T-helper 17 cell (primary cell): ENCODE measurements at regions not wholly inside any gene's neighbourhood (a gene's known extent, or its start where the extent isn't known, plus 50 kb on each side); places are given as distances from the start of the nearest gene placed in this dataset.

ENCODE experiments used
- ATAC-seq: fragments of 150-1000 bp; cut with Tn5 transposase; 2 replicates; pipeline ENCODE4 v1.10.0; 2021; ENCODE audit warnings: mild to moderate bottlenecking, moderate library complexity
- DNase-seq, 3 donors: peaks; one replicate each; pipeline versions ENCODE4 v3.0.0 to v3.0.0-alpha.2; 2020 to 2021
- H3K9me3 ChIP-seq: one replicate; pipeline ENCODE4 v1.7.0; 2013; ENCODE audit warnings: low read length, mild to moderate bottlenecking; ENCODE audit not compliant: control insufficient read depth, poor library complexity, severe bottlenecking
- H3K27ac Mint-ChIP-seq: one replicate; pipeline ENCODE4 v1.8.0; 2022; ENCODE audit warnings: mild to moderate bottlenecking, moderate library complexity, mixed read lengths
- H3K27me3 Mint-ChIP-seq: one replicate; pipeline ENCODE4 v1.8.0; 2022; ENCODE audit warnings: mixed read lengths
- H3K36me3 Mint-ChIP-seq: one replicate; pipeline ENCODE4 v1.8.0; 2022; ENCODE audit warnings: low read depth, mixed read lengths
- H3K4me1 Mint-ChIP-seq: one replicate; pipeline ENCODE4 v1.8.0; 2022; ENCODE audit warnings: mild to moderate bottlenecking, mixed read lengths
- H3K4me3 Mint-ChIP-seq: one replicate; pipeline ENCODE4 v1.8.0; 2022; ENCODE audit warnings: mild to moderate bottlenecking, moderate library complexity, mixed read lengths

DNA sequence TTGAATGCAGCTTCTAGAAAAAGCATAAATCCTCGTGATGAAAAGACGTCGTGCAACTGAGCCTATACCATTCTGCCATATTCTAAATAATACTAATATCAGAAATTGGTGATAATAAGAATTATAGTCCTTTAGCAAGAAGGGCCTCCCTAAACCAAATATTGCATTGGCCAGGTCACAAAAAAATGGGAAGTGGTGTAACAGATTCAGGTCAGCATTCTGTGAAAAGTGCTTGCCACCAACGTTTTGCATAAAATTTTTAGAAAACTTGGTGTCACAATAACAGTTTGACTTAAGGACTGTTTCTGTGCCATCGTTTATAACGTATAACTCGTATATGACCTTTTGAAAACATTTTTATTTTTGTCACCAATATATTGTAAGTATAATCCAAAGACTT lies 603.6 kb downstream of the CPS1 start:
- no peak for DNase-seq
- Mint-ChIP-seq H3K27me3 (no peaks in the 10 kb centered on the region), H3K36me3 (no peaks in the 10 kb centered on the region), H3K4me1 (peaks cover 2% of the 10 kb centered on the region), H3K27ac (no peak overlapping the region), H3K4me3 (no peak overlapping the region)
- ATAC-seq = no peak
- H3K9me3 ChIP-seq = no peaks in the 10 kb centered on the region

DNA sequence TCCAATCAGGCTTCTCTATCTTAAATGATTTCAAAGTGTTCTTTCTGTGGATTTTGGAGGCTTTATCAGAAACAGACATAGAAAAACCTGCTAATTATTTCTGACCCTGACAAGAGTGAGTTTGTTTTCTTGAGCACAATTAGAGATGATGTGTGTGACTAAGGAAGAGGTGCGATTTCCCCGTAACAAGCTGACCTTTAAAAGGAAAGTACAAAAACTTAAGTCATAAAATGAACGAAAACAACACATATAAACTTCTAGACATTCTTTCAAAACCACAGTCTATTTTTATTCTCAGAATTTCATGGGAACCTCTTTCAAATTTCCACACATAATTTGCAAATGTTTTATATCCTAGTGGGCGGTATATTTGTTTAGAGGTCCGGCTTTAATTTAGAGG lies 604.8 kb downstream of the CPS1 start:
- no peaks in the 10 kb centered on the region for H3K9me3 ChIP-seq
- DNase-seq = no peak
- ATAC-seq = no peak
- Mint-ChIP-seq H3K27ac (no peak overlapping the region), H3K27me3 (no peaks in the 10 kb centered on the region), H3K36me3 (no peaks in the 10 kb centered on the region), H3K4me3 (no peak overlapping the region), H3K4me1 (peaks cover 2% of the 10 kb centered on the region)

DNA sequence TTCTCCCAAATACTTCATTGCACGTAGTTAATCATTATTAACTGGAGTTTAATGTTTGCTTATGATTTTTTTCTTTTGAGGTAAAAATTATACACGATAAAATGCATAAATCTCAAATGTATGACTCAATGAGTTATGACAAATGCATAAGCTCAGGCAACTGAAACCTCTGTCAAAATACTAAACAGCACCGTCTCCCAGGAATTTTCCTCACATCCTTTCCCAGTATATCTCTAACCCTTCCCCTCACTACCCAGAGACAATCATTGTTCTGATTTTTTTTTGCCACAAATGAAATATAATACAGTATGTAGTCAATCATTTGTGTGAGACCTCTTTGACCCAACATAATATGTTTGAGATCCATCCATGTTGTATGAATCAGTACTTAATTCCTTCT lies 606.5 kb downstream of the CPS1 start:
- no peak overlapping the region for H3K4me3 Mint-ChIP-seq
- H3K36me3 Mint-ChIP-seq = no peaks in the 10 kb centered on the region
- ATAC-seq (no peak), DNase-seq (no peak)
- no peaks in the 10 kb centered on the region for H3K27me3 Mint-ChIP-seq
- peaks cover 2% of the 10 kb centered on the region for H3K4me1 Mint-ChIP-seq
- H3K27ac Mint-ChIP-seq = no peak overlapping the region
- no peaks in the 10 kb centered on the region for H3K9me3 ChIP-seq

DNA sequence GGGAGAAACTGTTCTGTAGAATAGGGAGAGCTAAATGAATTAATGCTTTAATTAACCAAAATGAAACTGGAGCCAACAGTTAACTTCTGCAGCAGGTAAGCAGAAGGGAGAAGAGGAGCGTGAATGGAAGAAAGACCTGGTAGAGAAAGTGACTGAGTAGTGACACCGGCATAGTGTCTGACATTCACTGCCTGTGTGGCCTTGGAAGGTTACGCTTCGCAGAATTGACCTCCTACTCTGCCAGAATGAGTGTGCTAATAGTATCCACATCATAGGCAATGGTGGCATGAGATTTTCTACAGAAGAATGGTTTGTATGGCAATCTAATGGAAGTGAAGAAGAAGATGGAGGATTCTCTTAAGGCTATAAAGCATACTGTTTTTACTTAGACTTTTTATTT lies 614.4 kb downstream of the CPS1 start:
- no peaks in the 10 kb centered on the region for H3K4me1 Mint-ChIP-seq
- no peaks in the 10 kb centered on the region for H3K36me3 Mint-ChIP-seq
- no peaks in the 10 kb centered on the region for H3K27me3 Mint-ChIP-seq
- H3K4me3 Mint-ChIP-seq = no peak overlapping the region
- DNase-seq = no peak
- no peak overlapping the region for H3K27ac Mint-ChIP-seq
- ATAC-seq = no peak
- no peaks in the 10 kb centered on the region for H3K9me3 ChIP-seq

DNA sequence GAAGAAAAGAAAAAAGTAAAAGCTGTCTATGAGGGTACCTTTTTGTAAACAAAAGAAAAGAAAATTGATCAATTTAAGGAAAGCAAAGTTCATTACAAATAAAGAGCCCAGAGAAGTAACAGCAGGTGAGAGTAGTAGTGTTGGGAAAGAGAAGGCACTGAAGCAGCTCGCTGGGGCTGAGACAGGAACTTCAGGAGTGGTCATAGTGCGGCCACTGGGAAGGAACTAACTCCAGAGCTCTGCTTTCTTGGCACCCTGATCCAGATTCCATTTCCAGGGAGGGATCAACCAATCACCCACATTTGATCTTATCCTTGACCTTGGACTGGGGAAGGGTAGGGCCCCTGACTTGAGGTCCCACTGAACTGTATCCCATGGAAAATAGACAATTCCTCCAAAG lies 617.6 kb downstream of the CPS1 start:
- Mint-ChIP-seq H3K4me1 (no peaks in the 10 kb centered on the region), H3K27ac (no peak overlapping the region), H3K4me3 (no peak overlapping the region), H3K36me3 (no peaks in the 10 kb centered on the region), H3K27me3 (no peaks in the 10 kb centered on the region)
- no peaks in the 10 kb centered on the region for H3K9me3 ChIP-seq
- DNase-seq (no peak), ATAC-seq (no peak)

DNA sequence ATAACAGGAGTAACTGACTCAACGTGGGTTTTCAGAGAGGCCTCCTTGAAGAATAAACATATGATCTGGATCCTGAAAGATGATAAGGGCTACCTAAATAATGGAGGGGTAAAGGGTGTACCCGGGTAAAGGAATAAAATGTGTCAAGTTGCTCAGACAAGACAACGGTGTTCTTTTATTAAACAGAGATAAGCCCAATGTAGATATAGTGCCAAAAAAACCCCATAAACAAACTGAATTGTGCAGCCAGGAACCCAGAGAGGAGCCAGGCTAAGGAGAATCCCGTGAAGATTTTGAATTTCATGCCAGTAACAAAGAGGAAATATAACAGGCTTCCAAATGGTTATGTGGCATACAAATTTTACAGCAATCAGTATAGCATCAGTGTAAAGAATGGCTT lies 618.2 kb downstream of the CPS1 start:
- H3K9me3 ChIP-seq = no peaks in the 10 kb centered on the region
- Mint-ChIP-seq H3K27me3 (no peaks in the 10 kb centered on the region), H3K27ac (no peak overlapping the region), H3K4me1 (no peaks in the 10 kb centered on the region), H3K4me3 (no peak overlapping the region), H3K36me3 (no peaks in the 10 kb centered on the region)
- ATAC-seq (no peak), DNase-seq (no peak)

DNA sequence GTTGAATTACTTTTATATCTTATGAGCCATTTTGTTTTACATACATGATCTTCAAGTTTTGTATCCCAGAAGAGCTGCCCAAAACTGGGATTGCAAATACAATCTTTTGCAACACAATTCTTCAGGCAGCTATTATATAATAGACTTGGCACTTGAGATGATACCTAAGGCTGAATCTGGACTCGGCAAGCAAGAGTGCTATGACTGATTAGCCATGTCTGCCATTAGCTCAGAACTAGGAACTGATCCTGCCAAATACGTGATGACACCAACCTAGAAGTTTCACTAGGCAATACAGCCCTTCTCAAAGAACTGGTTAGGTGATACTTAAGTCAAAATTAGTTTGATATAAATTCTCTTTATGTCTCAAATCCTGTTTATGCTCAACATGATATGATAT lies 619.6 kb downstream of the CPS1 start:
- no peaks in the 10 kb centered on the region for H3K4me1 Mint-ChIP-seq
- no peak overlapping the region for H3K27ac Mint-ChIP-seq
- DNase-seq = no peak
- no peaks in the 10 kb centered on the region for H3K36me3 Mint-ChIP-seq
- ATAC-seq = no peak
- no peak overlapping the region for H3K4me3 Mint-ChIP-seq
- H3K9me3 ChIP-seq = no peaks in the 10 kb centered on the region
- no peaks in the 10 kb centered on the region for H3K27me3 Mint-ChIP-seq

DNA sequence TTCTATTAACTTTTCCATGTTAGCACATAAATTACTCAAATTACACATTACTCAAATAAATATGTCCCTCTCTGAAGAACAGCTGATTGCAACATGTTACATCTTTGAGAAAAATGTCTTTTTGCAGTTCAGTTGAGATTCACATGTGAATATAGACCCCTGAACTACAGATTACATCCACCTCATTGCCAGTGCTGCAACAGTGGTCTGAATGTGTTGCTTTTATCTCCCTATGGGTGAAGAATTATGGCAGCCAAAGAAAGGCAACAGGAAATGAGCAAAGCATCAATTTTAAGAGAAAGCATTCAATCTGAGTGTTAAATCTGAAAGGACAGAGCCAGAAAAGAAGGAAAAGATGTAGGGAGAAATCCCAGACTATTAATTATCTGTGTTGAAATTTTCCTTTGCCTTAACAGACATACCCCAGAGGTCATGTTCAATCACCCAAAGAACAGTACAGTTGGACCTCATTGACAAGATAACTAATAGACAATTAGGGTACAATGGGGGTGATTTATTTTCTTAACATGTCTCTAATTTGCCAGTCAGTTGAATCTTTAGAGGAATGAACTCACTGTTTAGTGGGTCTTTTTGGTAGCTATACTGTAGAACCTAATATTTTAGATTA lies 620.2 kb downstream of the CPS1 start:
- ATAC-seq (no peak), DNase-seq (no peak)
- no peak overlapping the region for H3K4me3 Mint-ChIP-seq
- H3K4me1 Mint-ChIP-seq = no peaks in the 10 kb centered on the region
- H3K27me3 Mint-ChIP-seq = no peaks in the 10 kb centered on the region
- no peaks in the 10 kb centered on the region for H3K36me3 Mint-ChIP-seq
- no peaks in the 10 kb centered on the region for H3K9me3 ChIP-seq
- no peak overlapping the region for H3K27ac Mint-ChIP-seq

DNA sequence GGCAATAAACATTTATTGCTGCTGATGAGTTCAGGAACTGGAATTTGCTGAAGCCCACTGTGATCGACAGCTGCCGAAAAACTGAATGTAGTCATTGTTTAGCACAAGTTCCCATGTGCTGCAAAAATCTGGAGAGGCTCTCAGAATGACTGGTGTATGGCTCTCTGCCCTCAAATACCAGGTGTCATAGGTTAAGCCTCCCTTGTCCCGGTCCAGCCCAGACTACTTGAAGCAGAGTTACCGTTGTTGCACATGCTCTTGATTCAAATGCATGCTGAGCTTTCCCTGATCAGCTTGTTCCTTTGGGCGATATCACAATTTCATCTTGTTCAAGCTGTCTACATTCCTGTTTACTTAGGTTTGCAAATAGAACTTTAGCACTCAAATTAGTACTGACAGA lies 625.2 kb downstream of the CPS1 start:
- Mint-ChIP-seq H3K27me3 (no peaks in the 10 kb centered on the region), H3K36me3 (no peaks in the 10 kb centered on the region), H3K4me1 (no peaks in the 10 kb centered on the region), H3K27ac (no peak overlapping the region), H3K4me3 (no peak overlapping the region)
- DNase-seq = no peak
- ATAC-seq = no peak
- H3K9me3 ChIP-seq = no peaks in the 10 kb centered on the region

DNA sequence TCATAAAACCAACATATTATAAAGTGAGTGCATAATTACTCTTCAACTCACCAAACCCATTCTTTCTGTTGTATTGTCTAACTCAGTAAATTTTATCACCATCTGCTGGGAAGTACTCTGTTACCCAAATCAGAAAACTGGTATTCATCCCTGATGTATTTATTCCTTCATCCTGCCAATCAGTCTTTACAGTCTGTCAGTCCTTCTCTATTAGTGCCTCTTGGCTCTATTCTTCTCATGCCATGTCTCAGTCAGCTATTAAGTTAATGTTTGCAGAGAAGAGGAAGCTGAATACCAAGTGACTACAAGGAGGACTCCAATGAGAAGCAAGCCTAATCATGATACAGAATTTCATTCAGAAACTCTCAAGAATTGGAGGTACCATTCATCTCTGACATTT lies 631.2 kb downstream of the CPS1 start:
- Mint-ChIP-seq H3K4me1 (no peaks in the 10 kb centered on the region), H3K27ac (no peak overlapping the region), H3K4me3 (no peak overlapping the region), H3K27me3 (no peaks in the 10 kb centered on the region), H3K36me3 (no peaks in the 10 kb centered on the region)
- H3K9me3 ChIP-seq = no peaks in the 10 kb centered on the region
- DNase-seq (no peak), ATAC-seq (no peak)

DNA sequence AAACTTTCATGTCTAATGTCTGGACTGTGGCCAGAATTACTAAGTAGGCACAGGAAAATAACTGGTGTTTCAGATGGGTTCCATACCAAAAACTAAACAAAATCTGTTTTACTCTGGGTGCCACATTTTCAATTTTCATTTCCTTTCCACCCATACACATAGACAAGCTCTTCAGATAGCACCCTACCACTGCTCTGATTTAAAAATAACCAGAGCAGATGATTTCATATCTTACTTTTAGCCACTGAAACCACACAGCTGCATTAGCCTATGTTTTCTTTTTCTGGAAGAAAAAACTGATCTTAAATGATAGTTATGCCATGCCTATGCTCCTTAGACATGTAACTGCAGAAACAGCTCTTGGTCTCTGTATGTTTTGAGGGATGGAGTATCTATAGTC lies 647.6 kb downstream of the CPS1 start:
- DNase-seq = no peak
- H3K9me3 ChIP-seq = no peaks in the 10 kb centered on the region
- H3K4me1 Mint-ChIP-seq = no peaks in the 10 kb centered on the region
- no peaks in the 10 kb centered on the region for H3K36me3 Mint-ChIP-seq
- no peak overlapping the region for H3K27ac Mint-ChIP-seq
- H3K27me3 Mint-ChIP-seq = no peaks in the 10 kb centered on the region
- ATAC-seq = no peak
- no peak overlapping the region for H3K4me3 Mint-ChIP-seq

DNA sequence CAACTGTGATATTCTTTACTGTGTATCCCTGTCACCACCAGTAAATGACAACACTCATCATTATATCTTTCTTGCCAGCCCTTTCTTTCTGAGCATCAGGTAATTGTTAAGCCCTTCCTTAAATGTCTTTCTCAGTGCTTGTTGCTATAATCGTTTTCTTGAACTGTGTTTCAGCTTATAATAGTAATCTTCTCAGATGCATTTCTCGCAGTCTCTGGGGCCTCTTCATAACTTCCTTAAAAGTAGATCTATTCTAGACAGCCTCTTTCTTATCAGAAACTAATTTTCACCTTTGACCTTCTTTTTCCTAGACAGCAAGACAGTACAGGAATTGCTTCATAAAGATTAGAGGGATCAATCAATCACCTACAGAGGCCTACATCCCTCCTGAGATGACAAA lies 648.1 kb downstream of the CPS1 start:
- H3K36me3 Mint-ChIP-seq = no peaks in the 10 kb centered on the region
- DNase-seq (no peak), ATAC-seq (no peak)
- no peaks in the 10 kb centered on the region for H3K4me1 Mint-ChIP-seq
- no peaks in the 10 kb centered on the region for H3K27me3 Mint-ChIP-seq
- H3K27ac Mint-ChIP-seq = no peak overlapping the region
- no peaks in the 10 kb centered on the region for H3K9me3 ChIP-seq
- no peak overlapping the region for H3K4me3 Mint-ChIP-seq

DNA sequence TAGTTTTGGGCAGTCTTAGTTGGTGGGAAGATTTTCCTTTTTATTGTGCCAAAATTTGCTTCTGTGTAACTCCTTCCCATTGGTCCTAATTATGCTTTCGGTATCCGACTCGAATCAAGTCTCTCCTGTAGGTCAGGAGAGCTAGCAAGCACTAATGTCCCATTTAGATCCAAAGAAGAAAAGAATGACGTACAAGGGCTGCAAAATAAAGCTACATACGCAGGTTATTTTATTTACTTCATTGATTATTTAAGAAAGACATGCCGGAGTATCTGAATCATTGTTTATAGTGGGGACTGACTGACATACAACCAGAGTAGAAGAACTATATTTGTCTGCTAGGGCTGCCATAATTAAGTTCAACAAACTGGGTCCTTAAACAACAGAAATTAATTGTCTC lies 648.5 kb downstream of the CPS1 start:
- DNase-seq = no peak
- no peaks in the 10 kb centered on the region for H3K9me3 ChIP-seq
- H3K4me3 Mint-ChIP-seq = no peak overlapping the region
- H3K36me3 Mint-ChIP-seq = no peaks in the 10 kb centered on the region
- no peaks in the 10 kb centered on the region for H3K27me3 Mint-ChIP-seq
- no peaks in the 10 kb centered on the region for H3K4me1 Mint-ChIP-seq
- H3K27ac Mint-ChIP-seq = no peak overlapping the region
- no peak for ATAC-seq

DNA sequence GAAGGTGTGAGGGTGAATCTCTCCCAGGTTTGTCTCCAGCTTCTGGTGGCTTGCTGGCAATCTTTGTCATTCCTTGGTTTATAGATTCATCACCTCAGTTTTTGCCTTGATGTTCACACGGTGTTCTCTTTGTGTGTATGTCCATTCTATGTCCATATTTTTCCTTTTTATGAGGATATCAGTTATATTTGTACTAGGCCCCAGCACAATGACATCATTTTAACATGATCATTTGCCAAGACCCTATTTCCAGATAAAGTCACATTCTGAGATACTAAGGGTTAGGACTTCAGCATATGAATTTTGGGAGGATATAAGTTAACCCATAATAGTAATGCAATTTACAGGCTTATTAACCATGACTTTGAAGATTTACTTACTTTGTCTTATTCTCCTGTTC lies 649.0 kb downstream of the CPS1 start:
- Mint-ChIP-seq H3K4me3 (no peak overlapping the region), H3K36me3 (no peaks in the 10 kb centered on the region), H3K27ac (no peak overlapping the region), H3K4me1 (no peaks in the 10 kb centered on the region), H3K27me3 (no peaks in the 10 kb centered on the region)
- ATAC-seq (no peak), DNase-seq (no peak)
- H3K9me3 ChIP-seq = no peaks in the 10 kb centered on the region

DNA sequence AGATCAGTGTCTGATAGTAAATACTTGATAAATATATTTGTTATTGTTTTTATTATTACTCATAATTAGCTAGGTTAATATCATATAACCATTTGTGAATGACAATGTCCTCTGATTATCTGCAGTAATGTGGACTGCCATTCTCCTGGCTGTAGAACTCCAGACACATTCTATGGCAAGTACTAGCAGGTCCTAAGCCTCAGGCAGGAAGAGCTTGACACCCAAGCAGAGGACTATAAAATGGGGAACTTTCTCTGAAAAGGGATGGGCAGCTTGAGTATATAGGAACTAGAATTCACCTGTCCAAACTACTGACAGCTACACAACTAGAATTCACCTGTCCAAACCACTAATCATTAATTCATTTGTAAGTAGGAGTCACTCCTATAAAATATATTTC lies 649.4 kb downstream of the CPS1 start:
- no peak for ATAC-seq
- Mint-ChIP-seq H3K27me3 (no peaks in the 10 kb centered on the region), H3K4me1 (no peaks in the 10 kb centered on the region), H3K27ac (no peak overlapping the region), H3K36me3 (no peaks in the 10 kb centered on the region), H3K4me3 (no peak overlapping the region)
- no peak for DNase-seq
- no peaks in the 10 kb centered on the region for H3K9me3 ChIP-seq
